T-helper 1 cell treated with Interleukin-12 subunit alpha and Interleukin-12 subunit beta and Interleukin-4 antibody, amounts not matched to agents 30 μg/mL and 1 μg/mL, for 36 hours (primary cell): ENCODE measurements at regions not wholly inside any gene's neighbourhood (a gene's known extent, or its start where the extent isn't known, plus 50 kb on each side); places are given as distances from the start of the nearest gene placed in this dataset.
"Not testable (repeated sequence)": the region's sequence is repeated elsewhere in the genome, so short reads cannot be mapped to it uniquely, and the experiment has no call there.

Source experiments
- H3K27ac Mint-ChIP-seq: one replicate; pipeline ENCODE4 v1.8.0; 2021; ENCODE audit warnings: mild to moderate bottlenecking, mixed read lengths
- H3K27me3 Mint-ChIP-seq: one replicate; pipeline ENCODE4 v1.8.0; 2021; ENCODE audit warnings: low read depth, mixed read lengths
- H3K36me3 Mint-ChIP-seq: one replicate; pipeline ENCODE4 v1.8.0; 2021; ENCODE audit warnings: low read depth, mixed read lengths
- H3K4me1 Mint-ChIP-seq: one replicate; pipeline ENCODE4 v1.8.0; 2021; ENCODE audit warnings: low read depth, mixed read lengths
- H3K4me3 Mint-ChIP-seq: one replicate; pipeline ENCODE4 v1.8.0; 2021; ENCODE audit warnings: mild to moderate bottlenecking, moderate library complexity, mixed read lengths
- H3K9me3 Mint-ChIP-seq: one replicate; pipeline ENCODE4 v1.8.0; 2021; ENCODE audit warnings: mixed read lengths

- H3K4me3 Mint-ChIP-seq, result no peak overlapping the region
These were observed 135.7 kb downstream of the RPS4Y2 start for GRCh38 chrY:20891440-20892160.

GRCh38 chrY:20925350-20926091, 169.6 kb downstream of the RPS4Y2 start:
- peaks cover 47% of the 10 kb centered on the region for H3K9me3 Mint-ChIP-seq
- H3K4me1 Mint-ChIP-seq, result peaks cover 17% of the 10 kb centered on the region
- not testable (repeated sequence) for H3K27me3 Mint-ChIP-seq
- peak overlapping the region; percentile 80 for H3K27ac Mint-ChIP-seq
- H3K36me3 Mint-ChIP-seq, result peaks cover 41% of the 10 kb centered on the region
- H3K4me3 Mint-ChIP-seq, result peak overlapping the region; percentile 54

More at GRCh38 chrY:20891440-20892160, 135.7 kb downstream of the RPS4Y2 start:
- Mint-ChIP-seq H3K36me3 (peaks cover 3% of the 10 kb centered on the region), H3K4me1 (peaks cover 4% of the 10 kb centered on the region), H3K27me3 (no peaks in the 10 kb centered on the region), H3K27ac (no peak overlapping the region), H3K9me3 (peaks cover 4% of the 10 kb centered on the region)

- Mint-ChIP-seq H3K27me3 (no peaks in the 10 kb centered on the region), H3K36me3 (peaks cover 22% of the 10 kb centered on the region), H3K27ac (no peak overlapping the region), H3K9me3 (peaks cover 16% of the 10 kb centered on the region), H3K4me3 (no peak overlapping the region), H3K4me1 (peaks cover 11% of the 10 kb centered on the region)
These were observed 173.9 kb downstream of the RPS4Y2 start for GRCh38 chrY:20929691-20930342.

GRCh38 chrY:20936709-20937251, 180.9 kb downstream of the RPS4Y2 start:
- H3K36me3 Mint-ChIP-seq, result peaks cover 10% of the 10 kb centered on the region
- not testable (repeated sequence) for H3K27ac Mint-ChIP-seq, H3K4me1 Mint-ChIP-seq, H3K4me3 Mint-ChIP-seq, H3K27me3 Mint-ChIP-seq
- H3K9me3 Mint-ChIP-seq, result peaks cover 16% of the 10 kb centered on the region

- H3K9me3 Mint-ChIP-seq, result no peaks in the 10 kb centered on the region
- peak overlapping the region; percentile 49 for H3K27ac Mint-ChIP-seq
- peaks cover 22% of the 10 kb centered on the region for H3K4me1 Mint-ChIP-seq
- no peaks in the 10 kb centered on the region for H3K27me3 Mint-ChIP-seq
- peak overlapping the region; percentile 25 for H3K4me3 Mint-ChIP-seq
- H3K36me3 Mint-ChIP-seq, result no peaks in the 10 kb centered on the region
These were observed 205.6 kb downstream of the RPS4Y2 start for GRCh38 chrY:20961512-20961911.

GRCh38 chrY:20967828-20968227, 211.9 kb downstream of the RPS4Y2 start:
- H3K9me3 Mint-ChIP-seq, result no peaks in the 10 kb centered on the region
- H3K4me3 Mint-ChIP-seq, result no peak overlapping the region
- peaks cover 13% of the 10 kb centered on the region for H3K4me1 Mint-ChIP-seq
- H3K36me3 Mint-ChIP-seq, result no peaks in the 10 kb centered on the region
- no peaks in the 10 kb centered on the region for H3K27me3 Mint-ChIP-seq
- H3K27ac Mint-ChIP-seq, result no peak overlapping the region

GRCh38 chrY:20968237-20968636, 212.3 kb downstream of the RPS4Y2 start:
- Mint-ChIP-seq H3K27ac (no peak overlapping the region), H3K36me3 (no peaks in the 10 kb centered on the region), H3K9me3 (no peaks in the 10 kb centered on the region), H3K4me1 (peaks cover 13% of the 10 kb centered on the region), H3K27me3 (no peaks in the 10 kb centered on the region), H3K4me3 (no peak overlapping the region)

- peaks cover 10% of the 10 kb centered on the region for H3K4me1 Mint-ChIP-seq
- no peak overlapping the region for H3K4me3 Mint-ChIP-seq
- no peaks in the 10 kb centered on the region for H3K27me3 Mint-ChIP-seq
- no peaks in the 10 kb centered on the region for H3K9me3 Mint-ChIP-seq
- H3K27ac Mint-ChIP-seq, result no peak overlapping the region
- no peaks in the 10 kb centered on the region for H3K36me3 Mint-ChIP-seq
These were observed 215.5 kb downstream of the RPS4Y2 start for GRCh38 chrY:20971371-20971770.

- H3K4me3 Mint-ChIP-seq, result no peak overlapping the region
- H3K36me3 Mint-ChIP-seq, result peaks cover 7% of the 10 kb centered on the region
- H3K27ac Mint-ChIP-seq, result no peak overlapping the region
- no peaks in the 10 kb centered on the region for H3K9me3 Mint-ChIP-seq
- H3K27me3 Mint-ChIP-seq, result peaks cover 9% of the 10 kb centered on the region
- peaks cover 12% of the 10 kb centered on the region for H3K4me1 Mint-ChIP-seq
These were observed 230.1 kb downstream of the RPS4Y2 start for GRCh38 chrY:20986037-20986436.

GRCh38 chrY:20990123-20990522, 234.2 kb downstream of the RPS4Y2 start:
- no peaks in the 10 kb centered on the region for H3K9me3 Mint-ChIP-seq
- no peak overlapping the region for H3K27ac Mint-ChIP-seq
- peaks cover 19% of the 10 kb centered on the region for H3K4me1 Mint-ChIP-seq
- peaks cover 5% of the 10 kb centered on the region for H3K27me3 Mint-ChIP-seq
- H3K4me3 Mint-ChIP-seq, result no peak overlapping the region
- no peaks in the 10 kb centered on the region for H3K36me3 Mint-ChIP-seq

GRCh38 chrY:20990869-20991548, 235.1 kb downstream of the RPS4Y2 start:
- H3K4me1 Mint-ChIP-seq, result peaks cover 22% of the 10 kb centered on the region
- H3K9me3 Mint-ChIP-seq, result no peaks in the 10 kb centered on the region
- peak overlapping the region; percentile 51 for H3K4me3 Mint-ChIP-seq
- peak overlapping the region; percentile 24 for H3K27ac Mint-ChIP-seq
- H3K36me3 Mint-ChIP-seq, result no peaks in the 10 kb centered on the region
- peaks cover 5% of the 10 kb centered on the region for H3K27me3 Mint-ChIP-seq

- Mint-ChIP-seq H3K36me3 (no peaks in the 10 kb centered on the region), H3K27me3 (no peaks in the 10 kb centered on the region), H3K27ac (peak overlapping the region; percentile 23), H3K9me3 (no peaks in the 10 kb centered on the region), H3K4me1 (peaks cover 30% of the 10 kb centered on the region), H3K4me3 (no peak overlapping the region)
These were observed 241.4 kb downstream of the RPS4Y2 start for GRCh38 chrY:20997355-20997754.

GRCh38 chrY:20998016-20998415, 242.1 kb downstream of the RPS4Y2 start:
- Mint-ChIP-seq H3K4me1 (peaks cover 36% of the 10 kb centered on the region), H3K27me3 (no peaks in the 10 kb centered on the region), H3K27ac (peak overlapping the region; percentile 23), H3K4me3 (no peak overlapping the region), H3K36me3 (no peaks in the 10 kb centered on the region), H3K9me3 (no peaks in the 10 kb centered on the region)

- Mint-ChIP-seq H3K27ac (no peak overlapping the region), H3K27me3 (no peaks in the 10 kb centered on the region), H3K4me3 (no peak overlapping the region), H3K9me3 (no peaks in the 10 kb centered on the region), H3K36me3 (no peaks in the 10 kb centered on the region), H3K4me1 (peaks cover 38% of the 10 kb centered on the region)
These were observed 242.6 kb downstream of the RPS4Y2 start for GRCh38 chrY:20998483-20998882.
